ENCODE measurements at regions not wholly inside any gene's neighbourhood (a gene's known extent, or its start where the extent isn't known, plus 50 kb on each side); places are given as distances from the start of the nearest gene placed in this dataset.

- Histone ChIP-seq H3K9ac (ENCODE audit: low read length) (no peak overlapping the region), H2BK120ac (ENCODE audit: low read depth, low read length) (no peak overlapping the region), H4K91ac (ENCODE audit: low read length) (no peak overlapping the region), H3K27me3 (ENCODE audit: control insufficient read depth in 1 of 2, insufficient read depth in 1 of 2, low read length in 2 of 2) (no peaks in the 10 kb centered on the region), H2BK12ac (ENCODE audit: low read length in 2 of 2) (no peak overlapping the region), H3K4me1 (ENCODE audit: control insufficient read depth, insufficient read depth, low read depth, low read length) (no peaks in the 10 kb centered on the region), H3K4me3 (ENCODE audit: insufficient read depth in 1 of 2, low read depth in 1 of 2, low read length in 2 of 2) (no peak overlapping the region), H3K79me1 (replicated peaks; ENCODE audit: low read length, poor library complexity, severe bottlenecking) (no peaks in the 10 kb centered on the region), H3K9me3 (ENCODE audit: control insufficient read depth, low read length) (no peaks in the 10 kb centered on the region), H2BK15ac (ENCODE audit: low read depth, poor library complexity, severe bottlenecking) (no peak overlapping the region), H2AFZ (ENCODE audit: low read depth, low read length) (no peak overlapping the region), H3K14ac (ENCODE audit: low read length in 2 of 2) (no peak overlapping the region), H4K8ac (ENCODE audit: low read length) (no peak overlapping the region), H3K23ac (ENCODE audit: low read length in 2 of 2) (no peak overlapping the region), H3K36me3 (ENCODE audit: control insufficient read depth in 1 of 2, insufficient read depth in 2 of 2, low read depth in 1 of 2, low read length in 2 of 2) (no peaks in the 10 kb centered on the region), H2BK5ac (ENCODE audit: low read depth, low read length, poor library complexity, severe bottlenecking) (no peak overlapping the region), H3K4me2 (ENCODE audit: low read length, poor library complexity, severe bottlenecking) (no peak overlapping the region), H3K4ac (ENCODE audit: low read depth in 1 of 2, low read length in 2 of 2) (no peak overlapping the region), H3K18ac (ENCODE audit: low read depth in 1 of 2, low read length in 2 of 2) (no peak overlapping the region), H2AK5ac (ENCODE audit: low read length, severe bottlenecking) (no peak overlapping the region), H3K27ac (ENCODE audit: low read length, poor library complexity, severe bottlenecking) (no peak overlapping the region)
- 75% methylated on average over 1 of the region's 2 CpGs for WGBS
- DNase-seq: no peak
Observed at GRCh38 chr20:55584307-55584706, 421.0 kb downstream of the CBLN4 start.

- WGBS: 41% methylated on average over 1 of the region's 1 CpG
- Histone ChIP-seq H3K4me2 (ENCODE audit: low read length, poor library complexity, severe bottlenecking) (no peak overlapping the region), H2BK120ac (ENCODE audit: low read depth, low read length) (no peak overlapping the region), H2BK15ac (ENCODE audit: low read depth, poor library complexity, severe bottlenecking) (no peak overlapping the region), H4K91ac (ENCODE audit: low read length) (no peak overlapping the region), H3K4me1 (ENCODE audit: control insufficient read depth, insufficient read depth, low read depth, low read length) (no peaks in the 10 kb centered on the region), H3K9me3 (ENCODE audit: control insufficient read depth, low read length) (no peaks in the 10 kb centered on the region), H3K4ac (ENCODE audit: low read depth in 1 of 2, low read length in 2 of 2) (no peak overlapping the region), H4K8ac (ENCODE audit: low read length) (no peak overlapping the region), H3K27me3 (ENCODE audit: control insufficient read depth in 1 of 2, insufficient read depth in 1 of 2, low read length in 2 of 2) (no peaks in the 10 kb centered on the region), H2BK5ac (ENCODE audit: low read depth, low read length, poor library complexity, severe bottlenecking) (no peak overlapping the region), H3K27ac (ENCODE audit: low read length, poor library complexity, severe bottlenecking) (no peak overlapping the region), H3K18ac (ENCODE audit: low read depth in 1 of 2, low read length in 2 of 2) (no peak overlapping the region), H2AFZ (ENCODE audit: low read depth, low read length) (no peak overlapping the region), H3K4me3 (ENCODE audit: insufficient read depth in 1 of 2, low read depth in 1 of 2, low read length in 2 of 2) (no peak overlapping the region), H3K9ac (ENCODE audit: low read length) (no peak overlapping the region), H2AK5ac (ENCODE audit: low read length, severe bottlenecking) (no peak overlapping the region), H3K36me3 (ENCODE audit: control insufficient read depth in 1 of 2, insufficient read depth in 2 of 2, low read depth in 1 of 2, low read length in 2 of 2) (no peaks in the 10 kb centered on the region), H3K14ac (ENCODE audit: low read length in 2 of 2) (no peak overlapping the region), H3K79me1 (replicated peaks; ENCODE audit: low read length, poor library complexity, severe bottlenecking) (no peaks in the 10 kb centered on the region), H3K23ac (ENCODE audit: low read length in 2 of 2) (no peak overlapping the region), H2BK12ac (ENCODE audit: low read length in 2 of 2) (no peak overlapping the region)
- no peak for DNase-seq
Observed at GRCh38 chr20:55583036-55583435, 422.3 kb downstream of the CBLN4 start.

GRCh38 chr20:55582498-55582897 is 422.8 kb downstream of the CBLN4 start:
- Histone ChIP-seq H3K9me3 (ENCODE audit: control insufficient read depth, low read length) (no peaks in the 10 kb centered on the region), H4K91ac (ENCODE audit: low read length) (no peak overlapping the region), H3K4me3 (ENCODE audit: insufficient read depth in 1 of 2, low read depth in 1 of 2, low read length in 2 of 2) (no peak overlapping the region), H3K27me3 (ENCODE audit: control insufficient read depth in 1 of 2, insufficient read depth in 1 of 2, low read length in 2 of 2) (no peaks in the 10 kb centered on the region), H3K18ac (ENCODE audit: low read depth in 1 of 2, low read length in 2 of 2) (no peak overlapping the region), H2BK15ac (ENCODE audit: low read depth, poor library complexity, severe bottlenecking) (no peak overlapping the region), H3K4me2 (ENCODE audit: low read length, poor library complexity, severe bottlenecking) (no peak overlapping the region), H2BK5ac (ENCODE audit: low read depth, low read length, poor library complexity, severe bottlenecking) (no peak overlapping the region), H3K79me1 (replicated peaks; ENCODE audit: low read length, poor library complexity, severe bottlenecking) (no peaks in the 10 kb centered on the region), H2AK5ac (ENCODE audit: low read length, severe bottlenecking) (no peak overlapping the region), H3K9ac (ENCODE audit: low read length) (no peak overlapping the region), H3K4ac (ENCODE audit: low read depth in 1 of 2, low read length in 2 of 2) (no peak overlapping the region), H2BK12ac (ENCODE audit: low read length in 2 of 2) (no peak overlapping the region), H3K14ac (ENCODE audit: low read length in 2 of 2) (no peak overlapping the region), H2BK120ac (ENCODE audit: low read depth, low read length) (no peak overlapping the region), H2AFZ (ENCODE audit: low read depth, low read length) (no peak overlapping the region), H4K8ac (ENCODE audit: low read length) (no peak overlapping the region), H3K4me1 (ENCODE audit: control insufficient read depth, insufficient read depth, low read depth, low read length) (no peaks in the 10 kb centered on the region), H3K23ac (ENCODE audit: low read length in 2 of 2) (no peak overlapping the region), H3K27ac (ENCODE audit: low read length, poor library complexity, severe bottlenecking) (no peak overlapping the region), H3K36me3 (ENCODE audit: control insufficient read depth in 1 of 2, insufficient read depth in 2 of 2, low read depth in 1 of 2, low read length in 2 of 2) (no peaks in the 10 kb centered on the region)
- 52% methylated on average over 3 of the region's 5 CpGs for WGBS
- no peak for DNase-seq

DNA sequence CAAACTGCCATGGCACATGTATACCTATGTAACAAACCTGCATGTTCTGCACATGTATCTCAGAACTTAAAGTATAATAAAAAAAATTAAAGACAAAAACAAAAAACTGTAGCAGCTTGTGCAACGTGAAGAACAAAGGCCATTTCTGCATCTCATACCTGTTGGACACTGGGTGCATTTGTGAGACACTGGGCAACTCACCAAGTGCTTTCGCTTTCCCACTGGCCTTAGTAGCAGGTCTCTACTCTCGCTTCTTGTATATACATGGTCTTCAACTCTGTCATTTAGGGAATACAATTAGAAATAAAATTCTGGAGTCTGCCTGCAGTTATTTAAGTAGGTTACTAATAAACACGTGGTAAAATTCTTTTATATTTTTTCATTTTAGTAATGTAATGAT is 423.8 kb downstream of the CBLN4 start:
- H3K27me3 ChIP-seq (ENCODE audit: control insufficient read depth in 1 of 2, insufficient read depth in 1 of 2, low read length in 2 of 2): no peaks in the 10 kb centered on the region
- no peak overlapping the region for H4K91ac ChIP-seq (ENCODE audit: low read length)
- H3K4ac ChIP-seq (ENCODE audit: low read depth in 1 of 2, low read length in 2 of 2): no peak overlapping the region
- no peak overlapping the region for H2BK5ac ChIP-seq (ENCODE audit: low read depth, low read length, poor library complexity, severe bottlenecking)
- H3K18ac ChIP-seq (ENCODE audit: low read depth in 1 of 2, low read length in 2 of 2): no peak overlapping the region
- no peaks in the 10 kb centered on the region for H3K9me3 ChIP-seq (ENCODE audit: control insufficient read depth, low read length)
- H3K27ac ChIP-seq (ENCODE audit: low read length, poor library complexity, severe bottlenecking): no peak overlapping the region
- no peak overlapping the region for H3K4me3 ChIP-seq (ENCODE audit: insufficient read depth in 1 of 2, low read depth in 1 of 2, low read length in 2 of 2)
- no peak for DNase-seq
- no peak overlapping the region for H4K8ac ChIP-seq (ENCODE audit: low read length)
- H3K4me1 ChIP-seq (ENCODE audit: control insufficient read depth, insufficient read depth, low read depth, low read length): no peaks in the 10 kb centered on the region
- H3K36me3 ChIP-seq (ENCODE audit: control insufficient read depth in 1 of 2, insufficient read depth in 2 of 2, low read depth in 1 of 2, low read length in 2 of 2): no peaks in the 10 kb centered on the region
- H2BK15ac ChIP-seq (ENCODE audit: low read depth, poor library complexity, severe bottlenecking): no peak overlapping the region
- no peak overlapping the region for H2AFZ ChIP-seq (ENCODE audit: low read depth, low read length)
- WGBS: 61% methylated on average over 2 of the region's 4 CpGs
- H3K23ac ChIP-seq (ENCODE audit: low read length in 2 of 2): no peak overlapping the region
- H3K79me1 ChIP-seq (replicated peaks; ENCODE audit: low read length, poor library complexity, severe bottlenecking): no peaks in the 10 kb centered on the region
- no peak overlapping the region for H3K14ac ChIP-seq (ENCODE audit: low read length in 2 of 2)
- H3K4me2 ChIP-seq (ENCODE audit: low read length, poor library complexity, severe bottlenecking): no peak overlapping the region
- no peak overlapping the region for H2AK5ac ChIP-seq (ENCODE audit: low read length, severe bottlenecking)
- H3K9ac ChIP-seq (ENCODE audit: low read length): no peak overlapping the region
- no peak overlapping the region for H2BK120ac ChIP-seq (ENCODE audit: low read depth, low read length)
- no peak overlapping the region for H2BK12ac ChIP-seq (ENCODE audit: low read length in 2 of 2)

All from mesenchymal stem cell (in vitro differentiated cells and primary cell).